RPMI8226 (cell line): ENCODE measurements at regions not wholly inside any gene's neighbourhood (a gene's known extent, or its start where the extent isn't known, plus 50 kb on each side); places are given as distances from the start of the nearest gene placed in this dataset.

Experiments
- DNase-seq: peaks from one replicate; pipeline ENCODE4 v3.0.0-alpha.2; 2015

DNA sequence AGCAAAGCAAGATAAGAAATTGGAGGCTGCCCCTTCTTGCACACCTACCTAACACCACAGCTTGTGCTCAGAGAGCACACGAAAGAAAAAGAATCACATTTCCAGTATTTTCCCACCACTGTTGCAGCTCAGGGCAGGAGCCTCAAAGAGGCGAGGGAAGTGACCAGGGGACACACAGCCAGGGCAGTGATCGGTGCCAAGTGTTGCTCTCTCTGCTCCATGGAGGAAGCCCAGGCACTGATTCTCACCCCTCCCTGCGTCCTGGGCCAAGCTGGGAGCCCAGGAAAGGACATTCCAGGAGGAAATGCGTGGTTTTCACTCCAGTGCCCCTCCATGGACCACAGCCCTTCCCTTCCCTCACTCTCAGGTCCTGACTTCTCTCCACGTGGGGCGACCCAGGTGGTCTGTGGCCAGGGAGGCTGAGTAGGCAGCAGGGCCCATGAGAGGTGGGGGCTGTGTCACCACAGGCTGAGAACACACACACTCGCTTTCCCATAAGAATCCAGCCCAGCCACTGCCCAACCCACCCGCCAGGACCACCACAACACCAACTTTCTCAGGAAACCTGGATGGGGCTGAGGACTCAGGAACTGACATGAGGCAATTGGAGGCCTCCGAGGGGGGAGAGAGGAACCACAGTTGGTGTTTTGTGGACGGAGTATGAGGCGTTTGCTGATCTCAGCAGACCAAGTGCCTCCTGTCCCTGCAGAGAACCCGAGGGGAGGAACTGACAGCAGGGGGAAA, 81.7 kb upstream of the MAFB start:
- no peak for DNase-seq

DNA sequence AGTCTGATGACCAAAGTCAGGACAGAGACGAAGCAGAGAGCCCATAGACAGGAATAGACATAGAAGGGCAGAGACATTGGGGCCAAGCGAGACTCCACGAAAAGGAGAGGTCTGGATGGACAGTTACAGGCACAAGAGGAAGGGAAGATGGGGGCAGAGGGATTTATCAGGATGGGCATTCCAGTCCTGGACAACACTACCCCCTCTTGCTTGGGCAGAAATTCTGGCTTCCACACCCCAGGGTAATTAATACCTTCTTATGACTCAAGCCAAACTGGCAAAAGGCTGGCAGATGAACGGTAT, 82.2 kb upstream of the MAFB start:
- DNase-seq, result no peak

DNA sequence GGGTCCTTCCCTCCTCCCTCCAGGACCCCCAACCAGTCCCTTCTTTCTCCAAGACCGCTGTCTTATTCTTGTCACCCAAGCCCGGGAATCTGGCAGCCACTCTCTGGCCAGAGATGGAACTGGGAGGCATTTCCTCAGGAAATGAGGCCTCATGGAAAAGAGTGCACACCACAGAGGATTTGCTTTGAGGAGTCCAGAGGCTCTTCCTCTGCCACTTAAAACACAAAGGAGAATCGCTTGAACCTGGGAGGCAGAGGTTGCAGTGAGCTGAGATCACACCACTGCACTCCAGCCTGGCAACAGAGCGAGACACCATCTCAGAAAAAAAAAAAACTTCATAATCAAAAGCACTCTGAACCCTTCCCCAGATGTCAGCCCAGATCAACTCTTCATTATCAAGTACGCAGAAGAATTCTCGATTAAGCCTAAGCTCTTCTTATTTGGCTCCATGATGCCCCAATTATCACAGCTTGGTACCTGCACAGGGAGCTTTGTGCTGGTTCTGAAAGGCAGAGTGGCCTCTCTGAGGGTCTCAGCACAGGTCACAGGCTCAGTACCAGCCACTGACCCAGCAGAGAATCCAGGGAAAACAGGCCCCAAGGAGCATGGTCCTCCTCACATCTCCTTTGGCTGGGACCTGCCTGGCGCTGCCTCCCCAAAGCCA, 82.9 kb upstream of the MAFB start:
- no peak for DNase-seq

DNA sequence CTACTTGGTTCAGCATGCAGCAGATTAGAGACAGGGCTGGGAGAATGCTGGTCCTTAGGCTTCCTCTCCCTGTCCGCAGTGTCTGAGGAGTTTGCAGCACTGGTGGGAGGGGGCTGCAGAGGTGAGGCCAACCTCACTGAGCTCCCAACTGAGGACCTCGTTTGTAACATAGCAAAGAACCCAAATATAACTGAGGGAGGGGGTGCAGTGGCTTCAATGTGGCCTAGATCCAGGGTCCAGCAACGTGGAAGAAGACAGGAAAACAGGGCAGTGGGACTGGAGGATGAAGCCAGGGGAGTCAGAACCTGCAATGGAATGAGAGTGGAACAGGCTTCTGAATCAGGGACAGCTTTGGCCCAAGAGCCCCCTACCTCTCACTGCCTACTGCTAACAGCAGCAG, 84.3 kb upstream of the MAFB start:
- no peak for DNase-seq

DNA sequence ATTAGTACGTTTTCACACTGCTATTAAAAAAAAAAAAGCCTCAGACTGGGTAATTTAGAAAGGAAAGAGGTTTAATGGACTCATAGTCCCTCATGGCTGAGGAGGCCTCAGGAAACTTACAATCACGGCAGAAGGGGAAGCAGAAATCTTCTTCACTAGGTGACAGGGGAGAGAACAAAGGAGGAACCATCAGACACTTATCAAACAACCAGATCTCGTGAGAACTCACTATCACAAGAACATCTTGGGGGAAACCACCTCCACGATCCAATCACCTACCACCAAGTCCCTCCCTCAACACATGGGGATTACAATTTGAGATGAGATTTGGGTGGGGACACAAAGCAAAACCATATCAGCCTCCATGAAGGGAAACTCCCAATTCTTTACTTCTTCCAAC, 85.2 kb upstream of the MAFB start:
- DNase-seq, result no peak

DNA sequence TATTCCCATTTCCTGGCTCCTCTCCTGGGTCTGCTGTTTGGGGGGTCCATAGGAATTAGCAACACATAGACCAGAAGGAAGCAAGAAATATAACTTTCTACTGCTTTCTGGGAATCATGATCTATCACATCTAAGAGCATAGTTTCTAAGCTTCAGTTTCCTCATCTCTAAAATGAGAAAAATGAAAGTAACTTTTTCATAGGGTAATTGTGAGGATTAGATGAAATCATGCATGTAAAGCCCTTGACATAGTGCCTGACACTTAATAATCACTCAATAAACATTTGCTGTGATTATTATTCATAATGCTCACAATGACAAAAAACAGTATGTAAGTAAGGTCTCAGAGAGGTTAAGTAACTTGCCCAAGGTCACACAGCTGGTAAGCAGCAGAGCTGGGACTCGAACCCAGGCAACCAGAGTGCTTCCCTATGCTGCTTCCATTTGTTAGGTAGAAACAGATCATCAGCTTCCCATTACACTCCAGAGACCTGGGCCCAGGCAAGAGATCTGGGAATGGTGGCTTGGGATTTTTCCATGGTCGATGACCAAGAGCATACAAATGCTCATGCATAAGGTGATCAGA, 86.6 kb upstream of the MAFB start:
- no peak for DNase-seq

DNA sequence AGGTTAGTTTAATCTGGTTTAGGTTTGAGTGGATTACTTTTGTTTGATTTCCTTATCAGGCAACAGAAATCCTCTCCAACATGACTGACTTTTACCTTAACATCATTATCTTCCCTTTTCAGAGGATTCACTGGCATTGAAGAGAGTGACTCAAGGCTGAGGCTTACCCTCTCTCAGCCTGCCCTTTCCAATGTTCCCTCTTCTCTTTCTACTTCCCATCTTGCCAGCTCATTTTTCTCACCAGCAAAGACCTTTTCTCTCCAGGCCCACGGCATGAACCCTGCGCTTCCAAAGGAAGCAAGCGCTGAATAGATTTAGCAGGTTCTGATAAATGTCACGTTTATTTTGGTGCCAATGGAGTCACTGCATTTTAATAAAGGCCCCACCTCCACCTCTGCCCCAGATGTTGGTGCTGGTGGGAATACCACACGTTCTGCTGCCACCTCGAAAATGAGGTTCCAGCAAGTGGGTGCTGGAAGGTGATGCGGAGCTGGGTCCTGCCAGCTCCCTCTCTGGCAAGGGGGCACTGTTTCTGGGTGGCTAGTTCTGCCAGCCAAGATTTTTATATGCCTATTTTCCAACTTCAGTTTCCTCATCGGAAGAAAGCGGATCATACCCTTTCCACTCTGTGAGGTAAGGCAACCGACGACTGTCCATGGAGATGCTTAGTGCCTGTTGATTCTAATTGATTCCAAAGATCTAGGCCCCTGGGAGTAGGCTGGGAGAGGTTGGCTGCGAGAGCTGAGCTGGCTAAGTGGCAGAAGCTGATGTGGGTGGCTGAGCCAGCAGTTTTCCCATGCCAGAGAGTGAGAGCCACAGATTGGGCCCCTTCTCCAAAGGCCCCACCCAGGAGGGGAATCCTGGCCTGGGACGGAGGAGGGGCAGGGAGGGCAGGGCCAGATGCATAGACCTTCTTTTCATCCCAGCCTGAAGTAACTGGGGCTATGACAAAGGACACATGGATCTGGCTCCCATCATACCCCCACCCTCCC, 87.7 kb upstream of the MAFB start:
- DNase-seq, result no peak

DNA sequence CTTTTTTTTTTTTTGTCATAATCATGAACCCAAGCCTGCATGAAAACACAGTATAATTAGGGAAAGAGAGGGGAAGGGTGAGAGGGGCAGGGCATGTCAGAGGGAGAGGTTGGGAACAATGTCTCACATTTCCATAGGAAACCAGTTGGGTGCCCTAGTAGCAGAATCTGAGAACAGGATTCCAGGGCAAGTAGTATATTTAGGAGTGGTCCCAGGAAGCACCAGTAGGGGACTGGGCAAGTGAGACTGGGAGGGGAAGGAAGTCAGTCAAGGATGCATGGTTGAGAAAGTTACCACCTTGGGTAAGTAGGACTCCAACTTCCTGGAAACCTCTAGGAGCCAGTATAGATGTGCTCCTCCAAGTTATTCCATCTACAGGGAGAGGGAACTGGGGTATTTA, 88.6 kb upstream of the MAFB start:
- DNase-seq, result no peak

DNA sequence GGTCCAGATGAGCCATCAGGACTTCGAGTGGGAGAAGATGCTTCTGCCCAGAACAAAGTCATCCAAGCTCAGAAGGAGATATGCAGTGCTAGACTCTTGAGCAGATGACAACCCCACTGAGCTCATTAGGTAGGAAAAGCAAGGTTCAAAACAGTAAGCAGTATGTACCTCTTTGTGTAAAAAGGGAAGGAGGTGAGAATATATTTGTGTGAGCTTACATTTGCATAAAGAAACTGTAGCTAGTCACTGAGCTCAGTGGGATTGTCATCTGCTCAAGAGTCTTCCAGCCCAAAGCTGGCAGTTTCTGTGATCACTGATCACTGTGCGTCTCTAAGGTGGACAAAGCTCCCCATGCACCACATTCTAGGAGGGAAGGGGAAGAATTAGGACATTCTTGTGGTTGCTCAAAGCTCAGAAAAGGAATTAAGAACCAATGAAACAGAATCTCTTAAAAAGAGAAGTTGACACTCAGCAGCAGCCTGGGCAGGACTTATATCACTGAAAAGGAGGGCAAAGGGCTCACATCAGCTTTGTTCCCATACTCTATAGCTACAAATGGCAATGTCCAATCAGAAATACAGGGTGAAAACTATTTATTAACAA, 90.0 kb upstream of the MAFB start:
- no peak for DNase-seq

DNA sequence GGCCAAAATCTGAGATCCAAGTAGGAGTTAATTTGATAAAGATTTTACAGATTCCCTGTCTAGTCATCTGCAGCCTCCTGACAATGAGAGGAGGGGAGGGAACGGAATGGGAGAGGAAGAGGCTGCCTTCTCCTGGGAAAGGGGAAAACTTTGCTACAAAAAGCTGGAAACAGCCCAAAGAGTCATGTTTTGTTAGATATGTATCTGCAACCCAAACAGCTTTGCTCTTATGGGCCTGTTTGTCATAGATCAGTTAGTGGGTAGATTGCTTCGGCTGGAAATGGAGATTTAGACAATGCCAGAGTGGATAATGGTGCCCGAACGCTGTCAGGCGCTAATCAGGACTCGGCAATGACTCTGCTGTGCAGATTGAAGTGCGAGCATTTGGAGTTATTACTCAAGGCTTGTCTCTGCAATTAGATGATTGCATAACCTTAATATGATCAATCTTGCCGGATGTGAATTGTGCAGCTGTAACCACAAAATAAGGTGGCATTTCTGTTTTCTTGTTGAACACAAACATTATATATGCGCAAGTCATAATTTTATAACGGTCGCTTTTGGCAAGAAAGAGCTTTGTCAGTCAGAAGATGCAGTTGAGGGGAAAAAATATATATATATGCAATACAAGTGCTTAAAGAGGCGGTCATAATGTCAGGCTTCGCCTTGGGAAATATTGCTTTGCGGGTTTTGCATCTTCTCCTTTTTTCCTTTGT, 92.4 kb upstream of the MAFB start:
- no peak for DNase-seq

DNA sequence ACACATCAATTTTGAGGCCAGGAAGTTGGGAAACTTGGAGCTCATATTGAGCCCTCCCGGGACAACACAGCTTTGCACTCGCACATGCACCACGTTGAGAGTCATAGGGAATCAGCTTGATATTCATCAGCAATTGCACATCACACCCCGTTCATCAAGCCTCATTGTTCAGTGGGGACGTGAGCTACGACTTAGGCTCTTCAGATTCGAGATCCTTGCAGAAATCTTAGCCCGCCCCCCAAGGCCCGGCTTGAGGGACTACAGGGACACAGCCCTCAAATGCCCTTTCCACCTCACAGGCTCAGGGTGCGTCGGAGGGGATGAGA, 93.0 kb upstream of the MAFB start:
- DNase-seq, result no peak

DNA sequence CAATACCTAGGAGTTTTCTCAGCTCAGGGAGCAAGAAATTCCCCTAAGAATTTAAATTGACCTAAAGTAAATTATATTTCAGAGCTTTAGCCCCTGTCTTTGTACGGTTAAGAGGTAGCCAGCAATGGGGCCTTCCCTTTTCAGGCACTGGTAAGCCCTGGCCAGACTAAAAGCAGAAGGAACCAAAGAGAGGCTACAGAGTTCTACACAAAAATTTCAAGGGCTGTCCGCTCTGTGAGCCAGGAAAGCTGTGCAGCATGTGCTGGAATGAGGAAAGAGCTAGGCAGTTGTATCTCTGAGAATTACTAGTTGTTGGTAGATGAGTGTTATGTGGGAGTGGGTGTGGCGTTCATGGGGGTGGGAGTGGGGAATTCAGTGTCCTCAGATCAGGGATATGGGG, 96.3 kb upstream of the MAFB start:
- no peak for DNase-seq

DNA sequence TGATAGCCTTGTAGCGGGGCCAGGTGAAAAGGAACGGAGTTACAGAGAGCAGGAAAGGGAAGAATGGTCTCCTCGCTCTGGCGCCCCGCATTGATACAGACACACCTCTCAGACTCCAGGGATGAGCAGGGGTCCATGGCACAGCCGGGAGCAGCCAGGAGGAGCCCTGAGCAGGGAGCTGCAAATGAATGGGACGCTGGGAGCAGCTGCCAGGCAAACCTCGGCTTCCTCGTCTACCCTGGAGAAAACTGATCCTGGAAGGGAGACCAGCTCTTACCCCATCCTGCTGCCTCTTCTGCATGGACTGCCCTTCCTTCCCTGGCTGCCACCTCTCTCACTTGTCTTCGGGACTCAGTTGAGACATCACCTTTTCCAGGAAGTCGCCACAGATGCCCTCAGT, 97.3 kb upstream of the MAFB start:
- DNase-seq, result no peak

DNA sequence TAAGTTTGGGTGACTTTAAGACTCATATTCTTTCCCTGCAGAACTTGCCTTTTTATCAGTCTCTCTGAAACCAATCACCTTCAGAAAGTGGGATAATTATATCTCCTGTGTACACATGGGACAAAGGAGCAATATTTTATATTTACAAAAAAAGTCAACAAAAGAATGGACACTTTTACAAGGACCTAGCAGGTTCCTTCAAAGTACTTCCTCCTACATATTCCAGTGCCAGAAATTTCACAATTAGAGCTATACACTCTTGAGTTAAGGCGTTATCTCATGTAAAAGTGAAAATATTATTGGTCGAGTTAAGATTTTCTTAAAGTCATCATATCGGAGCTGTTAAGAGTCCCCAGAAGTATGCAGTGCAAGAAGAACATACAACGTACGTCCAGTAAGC, 98.9 kb upstream of the MAFB start:
- no peak for DNase-seq

DNA sequence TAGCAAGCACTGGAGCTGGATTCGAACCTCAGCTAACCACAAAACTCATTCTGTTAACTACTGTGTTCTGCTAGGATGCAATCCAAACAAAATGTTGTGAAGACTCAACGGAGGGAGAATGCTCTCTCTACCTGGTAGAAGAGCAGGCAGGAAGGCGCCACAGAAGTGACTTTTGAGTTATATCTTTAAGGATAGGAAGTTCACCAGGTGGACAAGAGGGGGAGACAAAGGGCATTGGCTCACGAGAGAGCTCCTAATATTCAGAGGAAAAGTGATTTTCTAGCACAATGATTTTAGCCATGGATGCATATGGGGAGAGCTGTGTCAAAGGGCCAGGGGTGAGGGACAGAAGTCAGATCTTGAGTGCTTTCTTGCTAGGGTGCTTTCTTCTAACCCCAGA, 108.4 kb upstream of the MAFB start:
- DNase-seq, result peak; percentile 20

DNA sequence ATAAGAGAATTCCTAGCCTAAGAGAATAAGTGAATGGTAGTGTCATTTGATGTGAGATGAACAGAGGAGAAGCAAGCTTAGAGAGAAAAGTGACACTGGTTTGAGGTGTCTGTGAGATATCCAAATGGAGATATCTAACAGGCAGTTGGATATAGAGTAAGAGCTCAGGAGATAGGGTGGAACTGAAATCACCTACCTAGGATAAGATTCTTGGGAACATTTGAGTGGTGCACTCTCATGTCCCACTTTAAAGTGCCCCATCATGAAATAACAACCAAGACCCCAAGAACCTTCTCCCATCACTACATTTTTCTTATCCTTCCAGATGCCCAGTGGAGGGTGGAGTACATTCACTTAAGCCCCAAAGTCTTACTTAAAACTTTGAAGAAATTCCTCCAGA, 109.0 kb upstream of the MAFB start:
- DNase-seq, result no peak

DNA sequence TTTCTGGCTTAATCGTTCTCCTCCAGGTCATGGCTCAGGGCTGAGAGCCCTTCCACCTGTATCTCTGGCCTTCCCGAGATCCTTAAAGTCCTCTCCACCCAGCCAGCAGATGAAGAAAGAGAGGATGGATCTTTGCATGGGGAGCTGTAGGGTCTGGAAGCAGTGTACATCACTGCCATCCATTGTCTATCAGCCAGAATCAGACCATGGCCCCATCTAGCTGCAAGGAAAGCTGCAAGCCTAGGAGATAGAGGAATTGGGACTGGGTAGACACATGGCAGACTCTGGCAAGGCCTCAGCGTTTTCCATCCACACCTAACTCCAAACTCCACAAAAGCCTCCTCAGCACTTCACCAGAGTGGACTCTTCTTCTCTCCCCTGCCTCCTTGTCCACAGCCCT, 113.8 kb upstream of the MAFB start:
- DNase-seq, result no peak

DNA sequence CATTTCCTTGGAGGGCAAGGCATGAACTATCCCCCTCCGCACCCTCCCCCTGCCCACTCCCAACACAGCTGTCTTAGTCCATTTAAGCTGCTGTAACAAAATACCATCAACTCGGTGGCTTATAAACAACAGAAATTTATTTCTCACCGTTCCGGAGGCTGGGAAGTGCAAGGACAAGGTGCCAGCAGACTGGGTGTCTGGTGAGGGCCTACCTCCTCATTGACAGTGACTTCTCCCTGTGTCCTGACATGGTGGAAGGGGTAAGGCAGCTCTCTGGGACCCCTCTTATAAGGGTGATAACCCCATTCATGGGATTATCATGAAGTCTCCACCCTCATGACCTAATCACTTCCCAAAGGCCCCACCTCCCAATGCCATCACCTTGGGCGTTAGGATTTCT, 114.3 kb upstream of the MAFB start:
- DNase-seq, result no peak

DNA sequence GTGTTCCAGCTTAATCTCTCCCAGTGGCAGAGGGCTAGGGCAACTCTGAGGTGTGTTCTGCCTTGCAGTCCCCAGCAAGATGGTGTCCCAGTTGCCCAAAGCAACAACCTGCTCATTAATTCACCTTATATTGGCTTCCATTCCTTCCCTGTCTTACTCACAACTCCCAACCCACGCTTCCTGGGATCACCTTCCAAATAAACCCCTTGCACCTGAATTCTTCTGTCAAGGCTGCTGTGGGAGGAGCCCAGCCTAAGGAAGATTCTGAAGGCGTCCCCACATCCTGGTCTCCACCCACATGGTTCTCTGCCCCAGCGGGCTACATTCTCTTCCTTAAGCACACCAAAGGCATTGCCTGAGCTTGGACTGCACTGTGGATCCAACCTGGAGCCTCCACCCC, 116.6 kb upstream of the MAFB start:
- no peak for DNase-seq

DNA sequence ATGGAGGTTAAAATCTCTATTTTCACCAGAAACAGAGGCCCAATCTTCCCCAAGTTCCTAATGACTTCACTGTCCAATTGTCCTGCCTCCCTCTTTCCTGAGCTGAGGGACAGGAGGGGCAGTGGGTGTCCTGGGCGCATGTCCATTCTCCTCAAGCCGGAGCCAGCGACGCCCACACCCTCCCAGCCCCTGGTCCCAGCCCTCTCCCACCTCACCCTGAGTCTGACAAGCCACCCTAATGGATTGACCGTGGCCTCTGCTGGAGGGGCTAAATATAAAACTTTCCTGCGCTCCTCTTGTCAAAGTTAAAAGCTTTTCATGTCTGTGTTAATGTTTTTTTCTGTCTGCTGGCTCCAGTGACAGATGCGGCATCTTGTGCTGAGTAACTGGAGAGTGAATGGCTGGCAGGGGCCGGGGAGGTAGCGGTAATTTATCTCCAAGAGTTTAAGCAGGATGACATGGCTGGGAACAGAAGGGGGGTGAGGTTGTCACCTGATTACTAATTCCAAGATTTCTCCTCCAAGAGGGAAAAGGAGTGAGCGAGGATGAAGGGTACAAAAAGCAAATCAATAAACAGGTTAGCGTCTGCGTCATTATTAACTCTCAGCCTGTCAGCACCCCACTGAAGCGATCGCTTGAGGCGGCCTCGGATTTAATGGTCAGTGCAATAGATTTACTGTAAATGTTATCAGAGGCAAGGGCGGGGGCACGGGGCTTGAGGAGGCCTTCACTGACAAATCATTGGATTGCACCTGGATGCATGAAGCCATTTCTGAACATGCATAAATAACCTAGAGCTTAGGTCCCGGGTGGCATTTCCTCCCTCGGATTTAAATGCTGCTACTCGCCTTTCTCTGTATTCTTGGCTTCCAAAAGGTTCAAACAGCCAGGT, 118.1 kb upstream of the MAFB start:
- no peak for DNase-seq

DNA sequence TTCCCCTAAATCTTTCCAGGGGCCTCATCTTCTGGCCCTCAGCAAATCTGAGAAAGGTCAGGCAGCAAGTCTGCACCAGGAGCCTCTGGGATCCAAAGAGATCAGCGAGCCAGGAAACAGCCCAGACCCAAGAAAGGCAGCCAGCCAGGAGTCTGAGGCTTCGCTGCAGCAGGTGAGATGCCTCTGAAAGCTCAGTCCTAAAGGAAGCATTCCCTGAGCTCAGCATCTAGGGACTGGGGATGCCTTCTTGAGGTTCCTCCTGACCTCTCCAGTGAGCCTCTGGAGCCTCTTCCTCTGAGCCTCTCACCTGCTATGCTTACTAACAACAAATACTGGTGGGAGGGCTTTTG, 118.8 kb upstream of the MAFB start:
- DNase-seq, result no peak

DNA sequence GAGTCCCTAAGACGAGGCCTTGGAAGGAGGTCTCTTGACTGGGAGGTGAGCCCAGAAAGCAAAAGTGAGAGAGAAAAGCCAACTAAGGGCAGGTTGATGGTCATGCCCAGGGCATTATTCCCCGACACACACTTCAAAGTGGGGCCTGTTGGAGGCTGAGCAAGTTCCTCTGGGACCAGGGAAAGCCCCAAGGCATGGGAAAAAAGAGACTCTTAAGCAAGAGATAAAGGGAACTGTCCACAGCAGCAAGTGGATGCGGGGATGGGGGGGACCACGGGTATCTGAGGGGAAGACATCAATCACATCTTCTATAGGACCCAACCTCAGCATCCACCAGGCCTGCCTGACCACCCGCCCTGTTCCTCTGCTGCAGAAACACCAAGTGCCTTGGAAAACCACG, 119.9 kb upstream of the MAFB start:
- no peak for DNase-seq
